Astrocyte of the spinal cord (primary cell): ENCODE measurements at regions not wholly inside any gene's neighbourhood (a gene's known extent, or its start where the extent isn't known, plus 50 kb on each side); places are given as distances from the start of the nearest gene placed in this dataset.

ENCODE experiments used
- DNase-seq: peaks from one replicate; pipeline ENCODE4 v3.0.0; 2011; ENCODE audit warnings: low read depth, low spot score
- H3K4me3 ChIP-seq: 2 replicates; pipeline ENCODE4 v1.5.1; 2011; ENCODE audit warnings: low read depth, mild to moderate bottlenecking, low read length, moderate library complexity
- in situ Hi-C: cut with HindIII; loops from 2 replicates; pipeline ENCODE4 v1.10.0; 2017; ENCODE audit warnings: low sequenced_read_pairs
- TF ChIP-seq, protein P1 (sequence below): IDR thresholded peaks from 2 replicates; pipeline ENCODE4 v1.5.1; 2012; ENCODE audit warnings: low read depth, mild to moderate bottlenecking, low read length, inconsistent platforms

DNA sequence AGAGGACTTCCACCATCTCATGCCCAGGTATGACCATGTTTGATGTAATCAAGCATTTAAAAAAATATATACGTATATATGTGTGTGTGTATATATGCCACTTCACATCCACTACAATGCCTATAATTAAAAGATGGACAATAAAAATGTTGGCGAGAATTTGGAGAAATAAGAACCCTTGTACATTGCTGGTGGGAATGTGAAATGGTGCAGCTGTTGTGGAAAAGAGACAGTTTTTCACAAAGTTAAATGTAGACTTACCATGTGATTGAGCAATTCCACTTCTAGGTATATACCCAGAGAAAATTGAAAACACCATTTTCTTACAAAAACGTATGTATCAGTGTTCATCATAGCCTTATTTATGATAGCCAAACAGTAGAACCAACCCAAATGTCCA is 229.2 kb upstream of the WWC1 start:
- TF ChIP-seq, protein P1, sequence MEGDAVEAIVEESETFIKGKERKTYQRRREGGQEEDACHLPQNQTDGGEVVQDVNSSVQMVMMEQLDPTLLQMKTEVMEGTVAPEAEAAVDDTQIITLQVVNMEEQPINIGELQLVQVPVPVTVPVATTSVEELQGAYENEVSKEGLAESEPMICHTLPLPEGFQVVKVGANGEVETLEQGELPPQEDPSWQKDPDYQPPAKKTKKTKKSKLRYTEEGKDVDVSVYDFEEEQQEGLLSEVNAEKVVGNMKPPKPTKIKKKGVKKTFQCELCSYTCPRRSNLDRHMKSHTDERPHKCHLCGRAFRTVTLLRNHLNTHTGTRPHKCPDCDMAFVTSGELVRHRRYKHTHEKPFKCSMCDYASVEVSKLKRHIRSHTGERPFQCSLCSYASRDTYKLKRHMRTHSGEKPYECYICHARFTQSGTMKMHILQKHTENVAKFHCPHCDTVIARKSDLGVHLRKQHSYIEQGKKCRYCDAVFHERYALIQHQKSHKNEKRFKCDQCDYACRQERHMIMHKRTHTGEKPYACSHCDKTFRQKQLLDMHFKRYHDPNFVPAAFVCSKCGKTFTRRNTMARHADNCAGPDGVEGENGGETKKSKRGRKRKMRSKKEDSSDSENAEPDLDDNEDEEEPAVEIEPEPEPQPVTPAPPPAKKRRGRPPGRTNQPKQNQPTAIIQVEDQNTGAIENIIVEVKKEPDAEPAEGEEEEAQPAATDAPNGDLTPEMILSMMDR = no peak
- DNase-seq = no peak
- in situ Hi-C loops = no loop called here
- H3K4me3 ChIP-seq = no peak overlapping the region

DNA sequence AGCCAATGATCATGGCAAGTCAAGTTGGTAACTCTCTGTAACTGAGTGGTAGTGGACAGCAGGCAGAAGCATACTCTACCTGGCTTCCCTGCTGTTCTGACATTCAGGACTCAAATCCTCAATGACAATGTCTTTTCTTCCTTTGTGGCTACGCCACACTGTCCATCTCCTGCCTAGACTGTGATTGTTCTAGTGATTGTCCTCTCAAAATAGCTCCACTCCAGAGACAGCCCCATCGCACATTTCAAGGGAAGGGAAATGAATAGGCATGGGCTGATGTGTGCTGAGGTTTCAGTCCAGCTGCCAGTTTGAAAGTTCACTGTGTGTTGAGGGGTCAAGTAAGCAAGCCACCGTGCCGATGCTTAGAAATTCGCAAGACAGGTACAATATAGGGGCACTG is 227.0 kb upstream of the WWC1 start:
- in situ Hi-C loops = no loop called here
- no peak overlapping the region for H3K4me3 ChIP-seq
- TF ChIP-seq, protein P1 = no peak
- no peak for DNase-seq

DNA sequence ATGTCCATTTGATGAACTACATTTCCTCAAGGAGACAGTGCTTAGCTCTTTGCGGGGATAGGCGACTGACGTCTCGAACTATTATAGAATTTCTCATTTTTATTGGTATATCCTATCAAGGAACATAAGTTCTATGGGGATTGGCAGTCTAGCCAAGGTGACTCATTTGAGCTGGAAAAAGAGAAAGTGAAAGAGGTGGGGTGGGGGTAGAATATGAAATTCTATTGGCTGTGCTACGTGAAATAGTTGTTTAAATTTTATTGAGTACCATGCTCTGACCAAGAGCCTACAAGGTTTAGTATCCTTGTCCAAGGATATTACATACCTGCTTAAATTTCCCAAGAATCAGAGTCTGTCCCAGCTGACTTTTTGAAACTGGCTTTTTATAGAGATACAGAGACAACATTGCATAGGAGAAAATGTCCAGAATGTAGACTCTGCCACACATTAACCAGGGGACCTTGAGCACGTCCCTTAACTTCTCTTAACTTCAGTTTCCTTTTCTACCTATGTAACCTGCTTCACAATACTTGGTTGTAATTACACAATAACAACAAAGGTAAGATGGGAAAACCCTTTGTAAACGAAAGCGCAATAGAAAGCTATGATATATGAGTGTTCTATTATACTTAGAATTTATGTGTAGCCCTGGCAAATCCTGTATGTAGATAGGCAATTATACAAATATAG is 226.4 kb upstream of the WWC1 start:
- in situ Hi-C loops = no loop called here
- DNase-seq = no peak
- no peak overlapping the region for H3K4me3 ChIP-seq
- TF ChIP-seq, protein P1 = no peak

DNA sequence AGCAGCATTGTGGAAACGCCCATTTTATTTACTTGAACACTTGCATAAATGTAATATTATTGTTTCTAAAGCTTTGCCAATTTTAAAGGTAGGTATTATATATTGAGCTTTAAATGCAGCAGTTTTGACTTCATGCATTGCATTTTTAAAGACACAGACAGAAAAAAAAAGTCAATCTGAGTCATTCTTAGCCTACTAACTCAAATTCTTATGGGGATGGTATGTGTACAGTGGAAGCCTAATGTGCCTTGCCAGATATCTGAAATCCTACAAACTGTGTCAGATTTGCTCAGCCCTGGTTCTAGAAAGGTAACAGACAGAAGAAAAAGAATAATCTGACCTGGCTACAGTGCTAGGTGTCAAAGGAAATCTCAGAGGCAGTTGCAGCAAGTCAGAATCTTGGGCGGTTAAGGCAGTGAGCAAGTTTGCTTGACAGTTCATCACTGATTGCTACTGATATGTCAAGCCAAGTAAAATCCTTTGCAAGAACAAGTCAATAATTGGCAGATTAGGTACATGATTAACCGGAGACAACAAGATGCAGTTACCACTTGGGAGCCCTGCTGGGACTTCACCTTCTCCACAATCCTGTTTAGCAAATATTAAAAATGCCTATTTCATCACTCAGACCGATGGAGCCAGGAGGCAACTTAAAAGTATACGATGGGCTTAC is 224.8 kb upstream of the WWC1 start:
- DNase-seq = no peak
- TF ChIP-seq, protein P1 = no peak
- H3K4me3 ChIP-seq = no peak overlapping the region
- in situ Hi-C loops = no loop called here

DNA sequence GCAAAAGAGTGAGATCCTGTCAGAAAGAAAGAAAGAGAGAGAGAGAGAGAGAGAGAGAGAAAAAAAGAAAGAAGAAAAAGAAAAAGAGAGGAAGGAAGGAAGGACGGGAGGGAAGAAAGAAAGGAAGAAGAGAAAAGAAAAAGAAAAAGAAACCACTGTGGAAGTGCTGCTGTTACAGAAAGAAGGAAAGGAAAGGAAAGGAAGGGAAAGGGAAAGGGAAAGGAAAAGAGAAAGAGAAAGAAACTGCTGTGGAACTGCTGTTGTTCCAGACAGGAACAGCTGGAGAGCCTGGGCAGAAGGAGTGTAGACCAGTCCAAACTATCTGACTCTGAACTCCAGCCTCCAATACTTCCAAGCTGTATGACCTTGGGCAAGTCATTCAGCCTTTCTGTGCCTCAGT is 220.7 kb upstream of the WWC1 start:
- in situ Hi-C loops = no loop called here
- no peak for DNase-seq
- TF ChIP-seq, protein P1 = no peak

DNA sequence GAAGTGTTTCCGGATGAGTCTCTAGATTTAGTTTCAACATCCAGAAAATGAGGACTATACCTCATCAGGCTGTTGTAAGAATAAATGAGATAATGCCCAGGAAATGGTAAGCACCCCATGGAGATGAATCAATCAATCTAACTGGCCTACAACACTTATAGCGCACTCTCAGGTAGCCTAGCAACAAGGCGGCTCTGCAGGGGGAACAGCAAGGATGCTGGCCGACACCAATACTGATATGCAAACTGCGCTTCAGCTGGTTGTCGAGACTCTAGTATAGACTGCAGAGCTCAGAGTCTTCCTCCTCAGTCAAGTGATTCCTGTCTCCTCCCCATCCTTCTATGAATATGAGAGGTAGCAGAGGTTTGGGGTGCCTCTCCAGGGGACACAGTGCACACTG is 218.8 kb upstream of the WWC1 start:
- no peak for DNase-seq
- H3K4me3 ChIP-seq = no peak overlapping the region
- in situ Hi-C loops = no loop called here
- TF ChIP-seq, protein P1 = no peak

More for the DNA sequence above, 220.7 kb upstream of the WWC1 start:
- H3K4me3 ChIP-seq = no peak overlapping the region
